Thyroid gland (tissue), 4 donors: ENCODE measurements at regions not wholly inside any gene's neighbourhood (a gene's known extent, or its start where the extent isn't known, plus 50 kb on each side); places are given as distances from the start of the nearest gene placed in this dataset.
"Not testable (repeated sequence)": the region's sequence is repeated elsewhere in the genome, so short reads cannot be mapped to it uniquely, and the experiment has no call there.

ENCODE experiments used
- CTCF ChIP-seq, 6 experiments: fragments of 200-600 bp in 3 of 6; fragments of 450-650 bp in 3 of 6; sonication (generic) in 3 of 6; IDR thresholded peaks; one replicate each; pipeline ENCODE4 v1.5.1; 2016 to 2019; ENCODE audit warnings: antibody characterized with exemption in 6 of 6, mild to moderate bottlenecking in 2 of 6, inconsistent platforms in 1 of 6, moderate library complexity in 1 of 6
- POLR2A ChIP-seq, 2 donors: fragments of 450-650 bp; IDR thresholded peaks; one replicate each; pipeline ENCODE4 v1.6.1; 2017; ENCODE audit warnings: antibody characterized with exemption in 2 of 2, mild to moderate bottlenecking in 2 of 2, moderate library complexity in 1 of 2

GRCh38 chr1:120288167-120288566, 111.8 kb upstream of the SEC22B start:
- TF ChIP-seq CTCF, POLR2A (IDR thresholded peaks at IDR 0.05): not testable (repeated sequence)
